Suprapubic skin (tissue), 3 donors: ENCODE measurements at regions not wholly inside any gene's neighbourhood (a gene's known extent, or its start where the extent isn't known, plus 50 kb on each side); places are given as distances from the start of the nearest gene placed in this dataset.

Source experiments
- POLR2A ChIP-seq, 2 donors: fragments of 450-650 bp; IDR thresholded peaks; one replicate each; pipeline ENCODE4 v1.6.1; 2017; ENCODE audit warnings: antibody characterized with exemption in 2 of 2, mild to moderate bottlenecking in 2 of 2, moderate library complexity in 2 of 2
- TF ChIP-seq, protein P1 (sequence below), 2 donors: fragments of 200-600 bp in 1 of 2; fragments of 450-650 bp in 1 of 2; sonication (generic) in 1 of 2; IDR thresholded peaks; one replicate each; pipeline ENCODE4 v1.5.1; 2016 to 2019; ENCODE audit warnings: antibody characterized with exemption in 2 of 2, mild to moderate bottlenecking in 1 of 2, moderate library complexity in 1 of 2

DNA sequence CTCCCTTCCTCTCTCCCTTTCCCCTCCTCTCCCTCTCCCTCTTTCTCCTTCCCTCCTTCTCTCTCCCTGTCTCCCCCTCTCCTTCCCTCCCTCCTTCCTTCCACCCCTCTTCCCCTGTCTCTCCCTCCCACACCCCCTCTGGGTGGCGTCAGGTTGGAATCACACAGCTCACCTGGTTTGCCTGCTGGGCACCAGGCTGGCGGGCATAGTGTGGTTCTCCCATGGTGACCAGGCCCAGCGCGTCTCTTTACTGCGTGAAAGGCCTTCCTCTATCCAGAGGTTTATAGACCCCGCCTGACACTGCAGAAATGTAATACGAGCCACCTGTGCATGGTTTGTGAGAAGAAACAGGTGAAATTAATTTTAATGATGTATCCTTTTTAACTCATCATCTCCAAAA is 76.2 kb downstream of the MRPL36 start:
- TF ChIP-seq POLR2A (IDR thresholded peaks at IDR 0.05): no peak
- TF ChIP-seq, protein P1, sequence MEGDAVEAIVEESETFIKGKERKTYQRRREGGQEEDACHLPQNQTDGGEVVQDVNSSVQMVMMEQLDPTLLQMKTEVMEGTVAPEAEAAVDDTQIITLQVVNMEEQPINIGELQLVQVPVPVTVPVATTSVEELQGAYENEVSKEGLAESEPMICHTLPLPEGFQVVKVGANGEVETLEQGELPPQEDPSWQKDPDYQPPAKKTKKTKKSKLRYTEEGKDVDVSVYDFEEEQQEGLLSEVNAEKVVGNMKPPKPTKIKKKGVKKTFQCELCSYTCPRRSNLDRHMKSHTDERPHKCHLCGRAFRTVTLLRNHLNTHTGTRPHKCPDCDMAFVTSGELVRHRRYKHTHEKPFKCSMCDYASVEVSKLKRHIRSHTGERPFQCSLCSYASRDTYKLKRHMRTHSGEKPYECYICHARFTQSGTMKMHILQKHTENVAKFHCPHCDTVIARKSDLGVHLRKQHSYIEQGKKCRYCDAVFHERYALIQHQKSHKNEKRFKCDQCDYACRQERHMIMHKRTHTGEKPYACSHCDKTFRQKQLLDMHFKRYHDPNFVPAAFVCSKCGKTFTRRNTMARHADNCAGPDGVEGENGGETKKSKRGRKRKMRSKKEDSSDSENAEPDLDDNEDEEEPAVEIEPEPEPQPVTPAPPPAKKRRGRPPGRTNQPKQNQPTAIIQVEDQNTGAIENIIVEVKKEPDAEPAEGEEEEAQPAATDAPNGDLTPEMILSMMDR (IDR thresholded peaks at IDR 0.05): no peak
